GM21423 (cell line): ENCODE measurements at regions not wholly inside any gene's neighbourhood (a gene's known extent, or its start where the extent isn't known, plus 50 kb on each side); places are given as distances from the start of the nearest gene placed in this dataset.
"Not testable (repeated sequence)": the region's sequence is repeated elsewhere in the genome, so short reads cannot be mapped to it uniquely, and the experiment has no call there.

Source experiments
- ATAC-seq: cut with Tn5 transposase; IDR thresholded peaks from one replicate; pipeline ENCODE4 v1.9.1; 2021; ENCODE audit warnings: mild to moderate bottlenecking, moderate library complexity; ENCODE audit not compliant: unreplicated experiment

DNA sequence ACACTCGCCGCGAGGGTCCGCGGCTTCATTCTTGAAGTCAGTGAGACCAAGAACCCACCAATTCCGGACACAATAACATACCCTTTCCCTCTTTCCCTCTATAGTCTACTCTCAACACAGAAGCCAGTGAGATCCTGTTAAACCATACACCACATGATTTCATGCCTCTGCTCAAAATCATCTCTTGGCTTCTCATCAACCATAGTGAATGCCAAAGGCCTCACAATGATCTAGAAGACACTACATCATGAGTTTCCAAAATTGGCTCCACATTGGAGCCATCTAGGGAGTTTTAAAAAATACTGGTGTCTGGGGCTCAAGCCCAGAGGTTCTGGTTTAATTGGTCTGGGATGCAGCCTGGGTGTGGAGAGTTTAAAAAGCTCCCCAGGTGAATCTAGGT, 124.5 kb downstream of the EFNB1 start:
- ATAC-seq: no peak

DNA sequence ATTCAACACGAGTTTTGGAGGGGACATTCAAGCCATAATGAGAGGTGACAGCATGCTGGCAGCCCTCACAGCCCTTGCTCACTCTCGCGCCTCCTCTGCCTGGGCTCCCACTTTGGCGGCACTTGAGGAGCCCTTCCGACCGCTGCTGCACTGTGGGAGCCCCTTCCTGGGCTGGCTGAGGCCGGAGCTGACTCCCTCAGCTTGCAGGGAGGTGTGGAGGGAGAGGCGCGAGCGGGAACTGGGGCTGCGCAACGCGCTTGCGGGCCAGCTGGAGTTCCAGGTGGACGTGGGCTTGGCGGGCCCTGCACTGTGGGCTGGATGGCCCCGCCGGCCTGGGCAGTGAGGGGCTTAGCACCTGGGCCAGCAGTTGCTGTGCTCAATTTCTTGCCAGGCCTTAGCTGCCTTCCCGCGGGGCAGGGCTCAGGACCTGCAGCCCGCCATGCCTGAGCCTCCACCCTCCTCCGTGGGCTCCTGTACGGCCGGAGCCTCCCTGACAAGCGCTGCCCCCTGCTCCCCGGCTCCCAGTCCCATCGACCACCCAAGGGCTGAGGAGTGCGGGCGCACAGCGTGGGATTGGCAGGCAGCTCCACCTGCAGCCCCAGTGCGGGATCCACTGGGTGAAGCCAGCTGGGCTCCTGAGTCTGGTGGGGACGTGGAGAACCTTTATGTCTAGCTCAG, 123.3 kb downstream of the EFNB1 start:
- not testable (repeated sequence) for ATAC-seq

DNA sequence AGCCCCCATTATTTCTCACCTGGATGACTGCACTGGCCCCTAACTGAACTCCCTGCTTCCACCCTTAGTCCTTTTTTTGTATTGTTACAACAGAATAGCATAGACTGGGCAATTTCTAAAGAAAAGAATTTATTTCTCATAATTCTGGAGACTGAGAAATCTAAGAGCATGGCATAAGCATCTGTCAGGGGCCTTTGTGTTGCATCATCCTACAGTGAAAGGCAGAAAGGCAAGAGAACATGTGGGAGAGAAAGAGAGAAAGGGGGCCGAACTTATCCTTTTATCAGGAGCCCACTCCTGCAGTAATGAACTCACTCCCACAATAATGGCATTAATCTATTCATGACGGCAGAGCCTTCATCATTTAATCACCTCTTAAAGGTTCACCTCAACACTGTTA, 122.1 kb downstream of the EFNB1 start:
- ATAC-seq: no peak

DNA sequence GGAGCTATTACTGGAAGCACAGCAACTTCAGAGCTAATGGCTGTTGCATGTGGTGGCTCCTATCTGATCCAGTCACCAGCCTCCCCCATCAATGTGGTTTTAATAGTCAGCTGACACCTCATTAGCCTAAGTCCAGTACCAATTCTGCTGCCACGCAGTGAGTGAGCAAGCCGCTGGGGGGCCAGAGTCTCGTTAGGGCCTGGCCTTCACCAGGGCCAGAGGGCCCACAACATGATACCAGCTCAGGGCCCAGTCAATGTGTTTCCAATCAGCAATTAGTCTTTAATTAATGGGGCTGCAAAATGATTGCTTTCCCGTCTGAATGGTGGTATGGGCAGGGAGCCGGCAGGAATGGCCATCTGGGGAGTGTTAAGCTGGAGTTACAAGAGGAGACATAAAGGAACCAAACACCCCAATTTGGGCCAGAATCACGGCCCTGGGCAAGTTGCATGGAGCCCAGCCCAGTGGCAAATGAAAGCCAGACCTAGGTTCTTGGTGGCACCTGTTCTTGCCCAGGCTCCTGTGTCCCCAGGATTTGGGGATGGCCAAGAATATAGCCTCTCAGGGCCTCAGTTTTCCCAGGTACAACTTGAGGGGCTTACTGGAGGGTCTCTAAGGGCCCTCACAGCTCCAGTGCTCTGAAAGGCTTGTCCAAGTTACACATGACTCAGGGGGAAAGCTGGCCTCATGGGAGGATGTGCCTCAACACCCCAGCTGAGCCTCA, 119.2 kb downstream of the EFNB1 start:
- ATAC-seq: no peak

DNA sequence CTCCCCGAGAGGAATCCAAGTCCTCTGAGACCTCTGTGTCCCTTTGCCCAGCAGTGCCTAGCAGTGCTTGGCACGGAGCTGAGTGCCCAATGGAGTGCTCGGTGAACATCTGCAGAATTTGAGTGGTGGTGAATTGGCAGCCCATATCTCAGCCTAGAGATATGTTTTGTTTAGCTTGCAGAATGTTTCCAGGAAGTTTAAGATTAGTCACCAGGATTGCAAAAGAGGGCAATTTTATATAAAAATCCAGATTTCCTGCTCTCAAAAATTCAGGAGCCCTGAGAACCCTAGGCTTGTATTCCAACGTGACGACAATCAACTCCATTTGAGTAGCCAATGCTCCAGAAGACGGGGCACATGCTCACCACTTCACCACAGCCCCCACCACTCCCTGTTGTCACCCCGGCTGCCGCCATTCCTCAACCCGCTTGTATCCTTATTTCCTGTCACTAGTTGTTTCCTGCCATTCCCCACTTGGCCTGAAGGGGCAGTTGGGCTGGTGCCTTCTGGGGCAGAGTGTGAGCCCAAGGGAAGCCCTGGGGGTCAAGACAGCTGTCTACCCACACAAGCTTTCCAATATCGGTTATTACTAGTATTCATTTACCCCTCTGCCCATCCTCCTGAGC, 116.9 kb downstream of the EFNB1 start:
- ATAC-seq: no peak

DNA sequence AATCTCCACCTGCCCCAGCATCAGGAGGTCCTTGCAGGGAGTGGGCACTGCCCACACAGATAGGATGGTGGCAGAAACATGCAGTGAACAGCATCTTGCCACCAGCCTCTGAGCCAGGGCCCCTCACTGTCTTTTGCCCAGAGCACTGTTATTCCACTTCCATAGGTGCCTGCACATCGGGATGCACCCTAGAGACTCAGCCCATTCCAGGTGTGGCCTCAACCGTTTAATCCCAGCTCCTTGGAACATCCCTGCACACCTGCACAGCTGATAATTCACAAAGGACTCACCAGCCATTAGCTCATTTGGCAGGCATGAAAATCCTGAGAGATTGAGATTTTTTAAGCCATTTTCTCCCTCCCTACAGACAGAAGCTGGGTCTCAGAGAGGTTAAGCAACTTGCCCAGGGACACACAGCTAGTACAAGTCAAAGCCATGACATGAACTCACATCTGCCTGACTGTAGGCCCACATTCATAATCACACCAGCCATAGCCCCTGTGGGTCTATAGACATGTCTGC, 116.3 kb downstream of the EFNB1 start:
- no peak for ATAC-seq

DNA sequence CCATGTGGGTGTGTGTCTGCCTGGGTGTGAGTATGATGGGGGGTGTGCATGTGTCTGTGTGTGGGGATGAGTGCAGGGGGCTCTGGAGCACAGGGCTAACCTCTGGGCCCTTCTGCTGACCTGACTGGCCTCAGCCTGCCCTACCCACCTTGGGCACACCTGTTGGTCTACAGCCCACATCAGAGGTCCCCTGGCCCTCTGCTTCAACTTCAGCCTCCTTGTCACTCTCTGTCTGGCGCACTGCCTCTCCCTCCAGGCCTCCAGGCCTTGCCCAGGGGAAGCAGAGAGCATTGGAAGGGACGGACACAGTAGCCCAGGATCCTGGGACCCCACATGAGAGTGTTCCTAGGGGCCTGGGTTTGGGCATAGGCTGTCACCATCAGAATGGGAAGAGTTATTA, 115.4 kb downstream of the EFNB1 start:
- no peak for ATAC-seq

DNA sequence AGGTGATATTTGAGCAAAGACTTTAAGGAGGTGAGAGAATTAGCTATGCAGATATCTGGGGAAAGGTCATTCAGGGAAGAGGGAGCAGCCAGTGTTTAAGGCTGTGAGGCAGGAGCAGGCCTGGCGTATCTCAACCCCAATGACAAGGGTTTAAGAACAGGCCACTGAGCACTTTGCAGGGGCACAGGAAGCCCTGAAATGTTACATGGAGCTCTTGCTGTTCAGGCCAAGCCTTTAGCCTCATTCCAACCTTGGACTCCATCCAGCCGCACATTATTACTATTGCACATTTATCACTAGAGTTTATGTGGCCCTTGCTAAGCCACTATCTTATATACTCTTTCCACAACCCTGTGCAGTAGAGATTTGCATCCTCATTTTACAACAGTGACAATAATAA, 114.0 kb downstream of the EFNB1 start:
- no peak for ATAC-seq

DNA sequence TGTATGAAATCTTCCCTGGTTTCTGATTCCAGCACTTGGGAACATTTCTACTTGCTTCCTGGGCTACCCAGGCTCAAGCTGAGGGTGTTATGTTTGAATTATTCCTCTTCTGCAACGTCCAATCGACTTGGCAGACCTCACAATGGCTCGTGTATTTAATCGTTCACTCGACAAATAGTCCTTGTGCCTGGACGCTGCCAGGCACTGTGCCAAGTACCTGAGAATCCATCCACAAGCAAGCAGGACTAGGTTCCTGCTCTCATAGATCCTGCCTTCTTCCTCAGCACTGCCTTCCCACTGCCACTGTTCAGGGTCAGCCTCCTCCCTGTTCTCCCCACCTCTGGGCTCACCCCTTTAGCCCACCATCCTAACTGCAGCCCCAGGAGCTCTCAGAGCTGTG, 113.3 kb downstream of the EFNB1 start:
- ATAC-seq: no peak

DNA sequence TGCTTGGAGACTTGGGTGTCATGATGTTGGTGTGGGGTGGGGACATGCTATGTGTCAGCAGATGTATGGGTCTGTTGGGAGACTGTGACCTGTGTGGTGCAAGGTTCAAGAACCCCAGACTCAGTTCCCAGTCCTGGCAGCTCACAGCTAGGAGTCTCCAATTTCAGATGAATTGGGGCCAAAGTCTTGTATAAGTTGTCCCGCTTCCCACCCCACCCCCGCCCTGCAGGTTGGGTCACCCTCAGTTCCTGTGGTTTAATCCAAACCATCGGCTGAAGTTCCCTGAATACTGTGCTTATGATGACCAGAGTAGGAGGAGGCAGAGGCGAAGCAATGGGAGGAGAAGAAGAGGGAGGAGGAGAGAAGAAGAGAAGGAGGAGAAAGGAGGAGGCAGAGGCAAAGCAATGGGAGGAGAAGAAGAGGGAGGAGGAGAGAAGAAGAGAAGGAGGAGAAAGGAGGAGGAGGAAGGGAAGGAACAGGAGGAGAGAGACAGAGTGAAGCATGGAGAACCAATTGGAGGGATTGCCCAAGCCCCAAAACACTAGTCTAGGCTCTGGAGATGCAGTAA, 112.6 kb downstream of the EFNB1 start:
- no peak for ATAC-seq

DNA sequence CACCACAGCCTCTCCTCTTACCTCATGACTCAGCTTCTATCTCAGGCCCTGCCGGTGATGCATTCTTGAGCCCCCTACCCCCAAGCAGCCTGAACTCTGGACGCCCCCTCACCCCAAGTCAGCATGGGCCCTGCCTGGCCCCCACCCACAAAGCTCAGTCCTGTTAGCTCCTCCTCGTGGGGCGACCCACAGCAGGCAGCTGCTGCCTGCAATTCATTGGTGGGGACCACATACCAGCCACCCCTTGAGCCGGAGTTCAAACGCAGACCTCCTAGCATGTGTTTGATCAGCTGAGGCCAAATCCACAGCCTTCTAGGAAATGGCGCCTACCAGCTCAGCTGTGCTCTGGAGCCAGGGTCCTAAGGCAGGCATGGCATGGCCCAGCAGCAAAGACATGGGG, 111.8 kb downstream of the EFNB1 start:
- no peak for ATAC-seq

DNA sequence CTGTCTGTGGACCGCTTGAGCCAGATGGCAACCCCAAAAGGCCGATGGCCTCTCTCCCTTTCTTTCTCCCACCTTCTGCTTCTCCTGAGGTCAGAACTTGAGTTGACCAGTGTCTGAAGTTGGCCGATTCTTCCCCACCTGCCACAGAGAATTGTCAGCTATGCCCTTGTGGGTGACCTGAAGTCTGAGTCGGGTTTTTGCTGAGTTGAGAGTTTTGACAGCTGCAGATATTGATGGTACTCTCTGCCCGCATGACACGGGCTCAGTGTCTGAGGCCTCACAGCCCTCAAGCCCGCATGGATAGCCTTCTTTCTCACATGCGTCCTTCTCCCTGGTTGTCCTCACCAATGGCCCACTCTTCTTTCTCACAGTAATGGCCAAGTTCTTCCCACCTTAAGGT, 111.0 kb downstream of the EFNB1 start:
- ATAC-seq: no peak

DNA sequence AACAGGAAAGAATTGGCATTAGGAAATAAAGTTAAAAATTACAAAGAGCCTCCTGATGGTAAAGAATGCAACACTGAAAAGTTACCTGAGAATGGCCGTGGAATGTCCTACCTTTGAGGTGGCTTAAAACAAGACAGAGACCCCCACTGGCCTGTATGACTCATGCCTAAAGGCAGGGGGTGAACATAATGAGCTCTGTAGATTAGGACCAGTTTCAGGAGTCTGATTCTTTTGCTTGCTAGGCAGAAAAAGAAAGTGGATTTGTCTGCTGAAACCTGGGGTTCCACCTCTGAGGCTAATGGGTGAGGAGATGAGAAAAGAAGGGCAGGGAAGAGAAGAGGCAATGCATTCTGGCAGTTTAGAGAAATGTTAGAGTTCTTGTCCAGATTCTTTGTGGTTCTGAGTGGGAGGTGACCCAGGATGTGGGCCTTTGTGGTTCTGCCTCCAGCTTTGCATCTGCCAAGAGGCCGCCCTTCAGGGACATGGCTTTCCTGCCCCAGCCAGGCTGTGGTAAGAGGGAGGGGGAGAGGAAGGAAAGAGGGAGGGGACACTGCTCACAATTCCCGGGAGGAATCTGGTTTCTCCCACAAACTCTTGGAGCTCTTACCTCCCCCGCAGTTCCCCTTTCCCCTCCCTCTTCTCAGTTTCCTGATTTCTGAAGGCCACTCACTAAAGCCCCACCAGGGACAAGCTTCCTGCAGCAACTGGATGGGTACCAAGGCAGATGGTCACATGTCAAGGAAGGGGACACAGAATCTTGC, 109.6 kb downstream of the EFNB1 start:
- no peak for ATAC-seq

DNA sequence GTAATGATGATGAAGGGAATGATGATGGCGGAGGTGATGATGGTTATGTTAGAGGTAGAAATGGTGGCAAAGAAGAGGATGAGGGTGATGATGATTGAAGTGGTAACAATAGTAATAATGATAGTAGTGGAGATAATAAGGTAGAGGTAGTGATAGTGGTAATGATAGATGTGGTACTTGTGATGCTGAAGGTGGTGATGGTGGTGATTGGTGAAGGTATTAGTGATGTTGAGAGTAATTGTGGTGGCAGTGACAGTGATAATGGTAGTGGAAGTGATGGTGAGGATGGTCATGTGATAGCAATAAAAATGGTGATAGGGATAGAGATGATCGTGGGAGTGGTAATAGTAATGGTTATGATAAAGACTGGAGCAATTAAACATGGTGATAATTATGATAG, 108.8 kb downstream of the EFNB1 start:
- no peak for ATAC-seq

DNA sequence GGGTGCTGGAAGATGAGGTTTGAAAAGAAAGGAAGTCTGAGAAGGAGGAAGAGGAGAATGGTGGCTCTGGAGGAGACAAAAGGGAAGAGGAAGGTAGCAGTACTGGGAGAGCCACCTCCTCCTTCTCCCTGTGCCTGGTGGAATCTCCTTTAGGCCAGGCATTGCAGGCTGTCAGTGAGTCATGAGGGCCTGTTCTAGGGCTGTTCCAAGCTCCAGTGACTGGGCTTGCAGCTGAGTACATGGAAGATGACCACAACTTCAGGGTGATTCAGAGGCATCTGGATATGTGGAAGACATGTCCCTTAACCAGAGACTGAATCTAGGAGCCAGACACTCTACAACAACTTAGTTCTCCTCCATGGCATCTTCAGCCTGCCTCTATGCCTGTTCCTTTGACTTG, 107.8 kb downstream of the EFNB1 start:
- no peak for ATAC-seq

DNA sequence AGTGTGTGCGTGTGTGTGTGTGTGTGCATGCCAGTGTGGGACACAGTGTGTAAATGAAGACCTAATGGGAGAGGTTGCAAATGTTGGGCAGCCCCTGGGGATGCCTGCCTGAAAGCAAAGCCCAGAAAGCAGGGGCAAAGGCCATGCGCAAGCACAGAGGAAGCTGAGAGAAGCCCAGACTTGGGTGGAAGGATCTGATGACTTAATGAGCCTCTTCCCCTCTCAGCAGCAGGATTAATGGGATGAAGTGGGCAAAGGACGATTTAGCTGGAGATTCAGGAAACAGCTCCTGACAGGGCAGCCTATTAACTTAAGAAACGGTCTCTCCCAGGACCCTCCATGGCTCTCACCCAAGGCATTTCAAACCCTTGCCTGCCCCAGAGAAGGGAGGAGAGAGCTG, 107.3 kb downstream of the EFNB1 start:
- no peak for ATAC-seq

DNA sequence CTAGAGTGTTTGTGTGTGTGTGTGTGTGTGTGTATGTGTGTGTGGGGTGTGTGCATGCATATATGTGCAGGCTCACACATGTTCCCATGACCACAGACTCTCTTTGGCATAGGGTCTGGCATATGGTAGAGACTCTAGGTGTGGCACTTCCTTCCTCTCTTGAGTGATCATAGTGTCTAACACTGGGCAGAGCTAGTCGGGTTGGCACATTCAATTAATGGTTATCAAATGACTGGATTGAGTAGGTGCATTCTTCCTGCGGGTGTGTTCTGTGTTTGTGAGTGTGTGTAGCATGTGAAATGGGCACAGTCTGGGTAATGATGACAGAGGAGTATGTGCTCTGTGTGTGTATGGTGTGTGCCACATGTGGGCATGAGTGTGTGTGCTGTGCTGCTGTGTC, 106.5 kb downstream of the EFNB1 start:
- ATAC-seq: no peak

DNA sequence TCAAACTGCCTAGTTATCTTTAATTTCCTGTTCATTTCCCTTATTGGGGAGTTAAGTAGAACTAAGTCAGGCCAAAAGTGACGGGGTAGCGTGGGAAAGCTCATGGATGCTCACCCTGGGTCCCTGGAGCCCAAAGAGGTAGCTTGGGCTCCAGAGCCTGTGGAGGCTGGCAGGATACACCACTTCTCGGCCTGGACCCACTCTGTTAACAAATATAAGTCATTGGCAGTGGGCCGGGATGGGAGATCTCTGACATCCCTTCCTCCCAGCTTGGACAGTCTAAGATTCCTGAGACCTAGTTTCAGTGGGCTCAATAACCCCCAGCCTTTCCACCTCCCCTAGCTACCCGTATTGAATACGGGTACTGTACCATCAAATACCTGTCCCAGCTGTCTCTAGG, 106.1 kb downstream of the EFNB1 start:
- ATAC-seq: no peak

DNA sequence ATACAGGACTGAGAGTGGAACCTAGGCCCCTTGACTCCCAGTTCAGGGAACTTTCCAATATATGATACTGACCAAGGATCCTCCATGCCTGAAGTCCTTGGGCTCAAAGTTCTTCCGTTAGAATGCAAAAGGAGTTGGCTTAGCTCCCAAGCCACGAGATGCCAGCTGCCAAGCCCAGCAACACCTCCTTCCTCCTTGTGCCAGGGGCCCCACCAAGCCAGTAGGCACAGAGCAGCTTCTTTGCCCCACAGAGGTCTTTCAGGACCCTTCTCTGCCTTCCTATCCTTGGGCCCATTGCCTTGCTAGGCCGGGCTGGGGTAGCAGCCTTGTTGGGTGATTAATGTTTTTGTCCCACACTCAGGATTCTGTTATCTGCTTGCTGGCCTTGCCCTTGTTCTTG, 105.6 kb downstream of the EFNB1 start:
- ATAC-seq: no peak

DNA sequence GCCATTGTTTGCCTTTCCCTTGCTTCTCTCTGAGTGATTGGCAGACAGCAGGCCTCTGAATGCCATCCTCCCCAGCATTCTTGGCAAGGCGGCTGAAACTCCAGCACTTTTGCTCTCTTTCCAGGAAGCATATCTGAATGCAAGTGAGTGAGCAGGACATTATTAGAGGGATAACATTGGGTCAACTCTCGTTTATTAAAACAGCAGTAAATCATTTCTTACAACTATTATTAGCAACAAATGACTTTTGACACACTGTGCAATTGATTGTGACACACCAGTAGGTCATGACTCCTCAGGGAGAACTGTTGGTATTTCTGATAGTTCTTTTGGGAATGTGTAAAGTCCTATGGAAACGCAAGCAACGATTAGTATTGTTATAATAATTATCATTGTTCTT, 103.8 kb downstream of the EFNB1 start:
- ATAC-seq: no peak

DNA sequence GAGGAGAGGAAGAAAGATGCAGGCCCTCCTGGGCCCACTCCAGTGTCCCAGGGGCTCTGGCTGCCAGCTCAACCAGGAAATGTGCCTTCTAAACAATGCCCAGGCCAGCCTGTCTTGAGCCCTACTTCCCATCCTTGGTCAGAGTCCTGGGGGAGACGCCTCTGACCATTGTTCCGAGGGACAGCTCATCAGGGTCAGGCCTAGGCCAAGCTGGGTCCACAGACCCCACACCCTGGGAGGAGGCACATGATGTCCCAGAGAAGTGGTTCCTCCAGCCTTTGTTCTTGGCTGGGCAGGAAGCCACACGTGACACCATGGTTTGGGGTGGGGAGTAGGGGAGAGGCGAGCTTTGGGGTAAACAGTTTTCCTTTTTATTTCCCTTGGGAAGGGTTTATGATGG, 102.5 kb downstream of the EFNB1 start:
- ATAC-seq: no peak
